Panc1 (cell line): ENCODE measurements at regions not wholly inside any gene's neighbourhood (a gene's known extent, or its start where the extent isn't known, plus 50 kb on each side); places are given as distances from the start of the nearest gene placed in this dataset.

Source experiments
- ATAC-seq: fragments of 200-7000 bp; cut with Tn5 transposase; 2 replicates; pipeline ENCODE4 v1.9.1; 2020; ENCODE audit warnings: mild to moderate bottlenecking, moderate library complexity
- BruUV-seq: library from RNA; stranded (reverse); fragments of 400-500 nt; replicated peaks from 2 replicates; lab custom pipeline; 2021; lab: Mats Ljungman, UMichigan
- CTCF ChIA-PET: fragments of 300-600 bp; sonication (Branson Sonifier 250); formaldehyde crosslinking; loops from one replicate; lab custom pipeline; 2022; ENCODE audit warnings: antibody characterized with exemption; lab: Charles Lee
- POLR2A ChIA-PET: fragments of 300-600 bp; sonication (Branson Sonifier 250); formaldehyde crosslinking; loops from one replicate; lab custom pipeline; 2022; ENCODE audit warnings: antibody characterized with exemption; lab: Charles Lee
- DNase-seq: peaks from one replicate; pipeline ENCODE4 v3.0.0-alpha.2; 2010; ENCODE audit warnings: low read depth, low spot score
- H3K27ac ChIP-seq: 2 replicates; pipeline ENCODE4 v1.5.1; 2011; ENCODE audit warnings: mild to moderate bottlenecking, low read length, inconsistent platforms
- H3K27me3 ChIP-seq: fragments of 200-500 bp; sonication (Bioruptor generic); 2 replicates; pipeline ENCODE4 v1.6.0; 2014; ENCODE audit warnings: low read length, inconsistent platforms; ENCODE audit not compliant: control insufficient read depth, insufficient read depth
- H3K36me3 ChIP-seq: fragments of 200-500 bp; sonication (Bioruptor generic); 2 replicates; pipeline ENCODE4 v1.5.1; 2014; ENCODE audit warnings: inconsistent platforms, mild to moderate bottlenecking, low read length, moderate library complexity; ENCODE audit not compliant: control insufficient read depth, insufficient read depth
- H3K4me1 ChIP-seq: 2 replicates; pipeline ENCODE4 v1.5.1; 2011; ENCODE audit warnings: inconsistent platforms, mild to moderate bottlenecking, low read length, moderate library complexity; ENCODE audit not compliant: control insufficient read depth, insufficient read depth
- H3K4me3 ChIP-seq, 2 experiments: 2 replicates each; pipeline ENCODE4 v1.5.1; 2011 to 2012; ENCODE audit warnings: low read depth in 2 of 2, low read length in 2 of 2, mild to moderate bottlenecking in 2 of 2, inconsistent platforms in 1 of 2, moderate library complexity in 1 of 2
- H3K9me3 ChIP-seq: fragments of 200-500 bp; sonication (Bioruptor generic); 2 replicates; pipeline ENCODE4 v1.5.1; 2014; ENCODE audit warnings: low read depth, mild to moderate bottlenecking, inconsistent platforms, low read length, moderate library complexity; ENCODE audit not compliant: control insufficient read depth, insufficient read depth
- CTCF ChIP-seq: fragments of 450-650 bp; IDR thresholded peaks from 2 replicates; pipeline ENCODE4 v1.5.1; 2017; ENCODE audit warnings: mild to moderate bottlenecking
- POLR2AphosphoS5 ChIP-seq: IDR thresholded peaks from 2 replicates; pipeline ENCODE4 v1.6.1; 2012; ENCODE audit warnings: mild to moderate bottlenecking, low read depth, low read length, moderate library complexity
- REST ChIP-seq, 2 experiments: IDR thresholded peaks; 2 replicates each; pipeline ENCODE4 v1.6.1; 2011 to 2012; ENCODE audit warnings: low read depth in 2 of 2, control low read depth in 1 of 2, low read length in 1 of 2, mild to moderate bottlenecking in 1 of 2, moderate library complexity in 1 of 2; ENCODE audit not compliant: insufficient read depth in 1 of 2
- SIN3A ChIP-seq: IDR thresholded peaks from 2 replicates; pipeline ENCODE4 v1.6.1; 2012; ENCODE audit warnings: low read depth, mild to moderate bottlenecking, low read length, moderate library complexity, borderline replicate concordance; ENCODE audit not compliant: insufficient read depth
- TCF7L2 ChIP-seq: IDR thresholded peaks from 2 replicates; pipeline ENCODE4 v1.6.1; 2011; ENCODE audit warnings: mild to moderate bottlenecking, low read depth, low read length, inconsistent platforms
- in situ Hi-C: cut with HindIII; loops from 2 replicates; pipeline ENCODE4 v1.10.0; 2016; ENCODE audit warnings: low sequenced_read_pairs, low pct_unique_long_range_greater_than_20kb
- intact Hi-C: fragments of 100-400 bp; cut with micrococcal nuclease; formaldehyde crosslinking; loops from one replicate; pipeline ENCODE4 v1.10.0; 2022; ENCODE audit not compliant: unreplicated experiment

GRCh38 chr18:64203295-64203694 is 54.4 kb upstream of the LINC00305 start:
- TF ChIP-seq REST (IDR thresholded peaks at IDR 0.05; ENCODE audit: insufficient read depth in 1 of 2, low read depth in 2 of 2, low read length in 1 of 2): no peak
- no peak for TF ChIP-seq SIN3A
- no peak for TF ChIP-seq TCF7L2
- TF ChIP-seq CTCF: no peak
- TF ChIP-seq POLR2AphosphoS5: no peak
- no peak for ATAC-seq
- DNase-seq: no peak
- no TSS peak for BruUV-seq
- ChIA-PET CTCF (no interaction called here), POLR2A (no interaction called here)
- no peaks in the 10 kb centered on the region for H3K27me3 ChIP-seq
- no peaks in the 10 kb centered on the region for H3K9me3 ChIP-seq
- H3K4me1 ChIP-seq: no peaks in the 10 kb centered on the region
- no peaks in the 10 kb centered on the region for H3K36me3 ChIP-seq
- in situ Hi-C loops: no loop called here
- no peak overlapping the region for H3K4me3 ChIP-seq
- intact Hi-C loops: no loop called here
- H3K27ac ChIP-seq: no peak overlapping the region

- CTCF ChIA-PET: no interaction called here
- H3K9me3 ChIP-seq: no peaks in the 10 kb centered on the region
Measured at GRCh38 chr18:64202863-64203262, 54.0 kb upstream of the LINC00305 start.

More at GRCh38 chr18:64202863-64203262, 54.0 kb upstream of the LINC00305 start:
- Histone ChIP-seq H3K27me3 (no peaks in the 10 kb centered on the region), H3K4me1 (no peaks in the 10 kb centered on the region), H3K4me3 (no peak overlapping the region), H3K36me3 (no peaks in the 10 kb centered on the region), H3K27ac (no peak overlapping the region)
- ATAC-seq (no peak), DNase-seq (no peak)
- intact Hi-C loops (no loop called here), in situ Hi-C loops (no loop called here)
- no TSS peak for BruUV-seq
- TF ChIP-seq CTCF: no peak
- no peak for TF ChIP-seq REST (IDR thresholded peaks at IDR 0.05; ENCODE audit: insufficient read depth in 1 of 2, low read depth in 2 of 2, low read length in 1 of 2)
- no peak for TF ChIP-seq TCF7L2
- TF ChIP-seq POLR2AphosphoS5: no peak
- TF ChIP-seq SIN3A: no peak
- POLR2A ChIA-PET: no interaction called here
